ENCODE measurements at regions not wholly inside any gene's neighbourhood (a gene's known extent, or its start where the extent isn't known, plus 50 kb on each side); places are given as distances from the start of the nearest gene placed in this dataset.
A peak's percentile ranks its signal among the peaks of the same experiment; 100 is the strongest.
"Not testable (repeated sequence)": the region's sequence is repeated elsewhere in the genome, so short reads cannot be mapped to it uniquely, and the experiment has no call there.

- ATAC-seq = no peak
Observed at GRCh38 chr10:62996925-62997324, 136.2 kb upstream of the NRBF2 start.

- ATAC-seq = no peak
Observed at GRCh38 chr10:62996516-62996915, 136.6 kb upstream of the NRBF2 start.

GRCh38 chr10:62993121-62993520, 140.0 kb upstream of the NRBF2 start:
- ATAC-seq = no peak

- ATAC-seq = peak; percentile 23
Observed at GRCh38 chr10:62992145-62992721, 140.9 kb upstream of the NRBF2 start.

GRCh38 chr10:62990126-62990525, 143.0 kb upstream of the NRBF2 start:
- ATAC-seq = no peak

- no peak for ATAC-seq
Observed at GRCh38 chr10:62985807-62986600, 147.1 kb upstream of the NRBF2 start.

GRCh38 chr10:62981096-62981495, 152.0 kb upstream of the NRBF2 start:
- ATAC-seq = no peak

- no peak for ATAC-seq
Observed at GRCh38 chr10:62980687-62981086, 152.4 kb upstream of the NRBF2 start.

GRCh38 chr10:62979921-62980320, 153.2 kb upstream of the NRBF2 start:
- peak; percentile 52 for ATAC-seq

- ATAC-seq = no peak
Observed at GRCh38 chr10:62978482-62978881, 154.6 kb upstream of the NRBF2 start.

GRCh38 chr10:62974795-62975194, 158.3 kb upstream of the NRBF2 start:
- ATAC-seq = not testable (repeated sequence)

- ATAC-seq = no peak
Observed at GRCh38 chr10:62972103-62972502, 155.9 kb upstream of the EGR2 start.

GRCh38 chr10:62964026-62964425, 147.9 kb upstream of the EGR2 start:
- no peak for ATAC-seq

GRCh38 chr10:62961951-62962523, 145.9 kb upstream of the EGR2 start:
- no peak for ATAC-seq

- no peak for ATAC-seq
Observed at GRCh38 chr10:62960416-62960815, 144.2 kb upstream of the EGR2 start.

GRCh38 chr10:62959553-62959952, 143.4 kb upstream of the EGR2 start:
- ATAC-seq = no peak

GRCh38 chr10:62958980-62959379, 142.8 kb upstream of the EGR2 start:
- no peak for ATAC-seq

- peak; percentile 18 for ATAC-seq
Observed at GRCh38 chr10:62946278-62946677, 130.1 kb upstream of the EGR2 start.

- ATAC-seq = no peak
Observed at GRCh38 chr10:62939698-62940097, 123.5 kb upstream of the EGR2 start.

GRCh38 chr10:62938672-62939071, 122.5 kb upstream of the EGR2 start:
- ATAC-seq = no peak

GRCh38 chr10:62937674-62938073, 121.5 kb upstream of the EGR2 start:
- no peak for ATAC-seq

GRCh38 chr10:62935022-62935421, 118.9 kb upstream of the EGR2 start:
- ATAC-seq = no peak

GRCh38 chr10:62934258-62934657, 118.1 kb upstream of the EGR2 start:
- ATAC-seq = peak; percentile 42

GRCh38 chr10:62928763-62929162, 112.6 kb upstream of the EGR2 start:
- ATAC-seq = not testable (repeated sequence)

Data from esophagus mucosa (tissue), 1 donor.